ENCODE measurements at regions not wholly inside any gene's neighbourhood (a gene's known extent, or its start where the extent isn't known, plus 50 kb on each side); places are given as distances from the start of the nearest gene placed in this dataset.
A peak's percentile ranks its signal among the peaks of the same experiment; 100 is the strongest.
"Not testable (repeated sequence)": the region's sequence is repeated elsewhere in the genome, so short reads cannot be mapped to it uniquely, and the experiment has no call there.

DNA sequence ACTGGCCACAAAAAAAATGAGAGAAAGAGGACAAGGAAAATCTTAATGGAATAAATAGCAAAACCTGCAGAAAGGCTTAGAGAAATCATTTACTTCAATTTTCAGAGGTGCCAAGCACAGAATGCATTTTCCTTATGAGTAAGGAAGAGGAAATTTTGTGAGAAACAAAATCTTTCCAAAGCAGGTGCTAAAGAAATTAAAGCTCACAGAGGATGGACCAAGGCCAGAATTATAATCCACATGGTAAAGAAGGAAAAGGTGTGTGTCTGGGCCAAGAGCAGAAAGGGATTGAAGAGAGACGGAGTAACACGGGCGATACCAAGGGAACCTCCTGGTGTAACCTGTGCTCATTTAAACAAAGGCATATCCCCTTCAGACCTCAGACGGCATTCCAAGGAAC, 340.0 kb upstream of the NFIA start:
- no peak for DNase-seq (ENCODE audit: low read depth, low spot score)

DNA sequence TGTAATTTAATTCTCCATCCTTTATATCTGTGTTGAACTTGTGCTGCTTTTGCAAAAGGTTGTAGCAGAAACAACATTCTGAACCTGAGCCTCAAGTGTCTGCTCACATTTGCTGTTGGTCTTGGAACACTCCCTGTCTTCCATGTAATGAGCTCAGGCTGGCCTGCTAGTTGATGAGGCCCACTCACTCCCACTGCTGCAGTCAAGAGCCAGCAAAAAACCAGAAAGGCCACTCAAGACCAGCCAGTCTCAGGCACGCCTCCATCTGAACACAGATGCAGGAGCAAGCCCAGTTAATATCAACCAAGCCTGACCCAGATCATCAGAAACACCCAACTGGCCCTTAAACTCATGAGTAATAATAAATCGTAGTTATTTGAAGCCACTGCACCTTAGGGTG, 342.2 kb upstream of the NFIA start:
- DNase-seq (ENCODE audit: low read depth, low spot score), result no peak

- no peak for DNase-seq (ENCODE audit: low read depth, low spot score)
These were observed 342.6 kb upstream of the NFIA start for GRCh38 chr1:60739729-60740128.

DNA sequence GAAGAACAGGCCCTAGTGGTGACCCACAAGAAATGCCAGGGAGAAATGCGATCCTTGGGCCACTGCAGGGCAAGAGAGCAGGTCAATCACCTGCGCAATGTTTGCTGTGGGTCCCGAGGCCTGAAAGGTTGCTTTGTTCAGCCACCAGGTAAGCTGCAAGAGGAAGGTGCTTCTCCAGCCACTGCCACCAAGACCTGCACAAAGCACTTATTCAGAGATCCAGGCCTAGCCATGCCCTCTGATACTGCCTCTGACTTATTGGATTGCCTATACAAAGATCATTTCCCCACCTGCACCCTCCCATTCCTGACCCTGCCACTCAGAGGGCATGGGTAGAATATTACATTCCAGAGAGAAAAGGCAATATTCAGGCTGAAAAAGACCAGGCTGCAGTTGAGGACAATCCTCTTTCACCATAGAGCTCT, 349.4 kb upstream of the NFIA start:
- DNase-seq (ENCODE audit: low read depth, low spot score), result no peak

- no peak for DNase-seq (ENCODE audit: low read depth, low spot score)
These were observed 351.0 kb upstream of the NFIA start for GRCh38 chr1:60731321-60731720.

GRCh38 chr1:60727552-60727951, 354.8 kb upstream of the NFIA start:
- peak; percentile 5 for DNase-seq (ENCODE audit: low read depth, low spot score)

- no peak for DNase-seq (ENCODE audit: low read depth, low spot score)
These were observed 365.9 kb upstream of the NFIA start for GRCh38 chr1:60716472-60716871.

DNA sequence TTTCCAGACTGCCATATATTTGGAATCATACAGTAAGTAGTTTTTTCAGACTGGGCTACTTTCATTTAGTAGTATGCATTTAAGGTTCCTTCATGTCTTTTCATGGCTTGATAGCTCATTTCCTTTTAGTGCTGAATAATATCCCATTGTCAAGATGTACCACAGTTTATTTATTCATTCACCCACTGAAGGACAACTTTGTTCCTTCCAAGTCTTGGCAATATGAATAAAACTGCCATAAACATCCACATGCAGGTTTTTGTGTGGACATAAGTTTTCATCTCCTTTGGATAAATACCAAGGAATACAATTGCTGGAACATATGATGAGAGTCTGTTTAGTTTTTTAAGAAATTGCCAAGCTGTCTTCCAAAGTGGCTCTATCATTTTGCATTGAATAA, 366.4 kb upstream of the NFIA start:
- DNase-seq (ENCODE audit: low read depth, low spot score), result no peak

DNA sequence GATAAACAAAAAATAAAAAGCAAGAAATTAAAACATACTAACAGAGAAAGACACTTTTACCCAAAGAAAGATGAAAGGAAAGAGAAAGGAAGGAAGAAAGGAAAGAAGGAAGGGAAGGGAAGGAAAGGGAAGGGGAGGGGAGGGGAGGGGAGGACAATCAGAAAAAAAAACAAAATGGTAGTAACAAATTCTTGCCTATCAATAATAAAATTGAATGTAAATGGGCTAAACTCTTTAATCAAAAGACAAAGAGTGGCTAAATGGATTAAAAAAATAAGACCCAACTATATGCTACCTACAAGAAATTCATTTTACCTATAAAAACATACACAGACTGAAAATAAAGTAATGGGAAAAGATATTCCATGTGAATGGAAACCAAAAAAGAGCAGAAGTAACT, 372.9 kb upstream of the NFIA start:
- DNase-seq (ENCODE audit: low read depth, low spot score), result no peak

DNA sequence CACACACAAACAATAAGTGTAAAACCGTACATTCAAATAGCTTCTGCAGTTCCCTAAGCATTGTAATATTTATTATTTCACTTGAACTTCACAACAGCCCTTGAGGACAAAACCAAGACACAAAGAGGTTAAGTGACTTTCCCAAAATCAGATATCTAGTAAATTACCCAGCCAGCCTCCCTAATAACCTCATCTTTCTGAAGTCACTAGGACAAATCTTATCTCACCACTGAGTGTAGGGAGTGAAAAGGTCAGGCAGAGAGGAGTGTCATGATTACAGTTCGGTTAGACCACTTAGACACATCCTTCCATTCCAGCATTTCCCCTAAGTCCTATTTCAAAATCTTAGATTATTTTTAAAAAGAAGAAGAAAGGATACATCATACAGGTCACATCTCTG, 377.3 kb upstream of the NFIA start:
- DNase-seq (ENCODE audit: low read depth, low spot score), result no peak

GRCh38 chr1:60703155-60703554, 379.2 kb upstream of the NFIA start:
- no peak for DNase-seq (ENCODE audit: low read depth, low spot score)

DNA sequence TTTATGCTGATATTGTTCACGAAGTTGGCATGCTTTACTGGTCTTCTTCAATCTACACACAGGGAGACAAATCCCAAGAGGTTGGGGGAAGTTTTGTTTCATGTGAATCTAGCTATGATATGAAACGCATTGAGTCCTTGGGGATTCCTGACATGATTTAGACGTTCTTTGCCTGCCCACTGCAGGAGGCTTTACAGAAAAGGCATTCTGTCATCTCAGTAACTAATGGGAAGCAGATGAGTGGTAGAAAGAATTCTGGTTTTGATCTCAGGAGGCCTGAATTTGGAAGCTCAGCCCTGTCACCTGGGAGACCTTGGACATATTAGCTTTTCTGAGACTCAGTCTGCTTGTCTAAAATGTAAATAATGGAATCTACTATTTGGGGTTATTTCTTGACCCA, 383.0 kb upstream of the NFIA start:
- DNase-seq (ENCODE audit: low read depth, low spot score), result no peak

DNA sequence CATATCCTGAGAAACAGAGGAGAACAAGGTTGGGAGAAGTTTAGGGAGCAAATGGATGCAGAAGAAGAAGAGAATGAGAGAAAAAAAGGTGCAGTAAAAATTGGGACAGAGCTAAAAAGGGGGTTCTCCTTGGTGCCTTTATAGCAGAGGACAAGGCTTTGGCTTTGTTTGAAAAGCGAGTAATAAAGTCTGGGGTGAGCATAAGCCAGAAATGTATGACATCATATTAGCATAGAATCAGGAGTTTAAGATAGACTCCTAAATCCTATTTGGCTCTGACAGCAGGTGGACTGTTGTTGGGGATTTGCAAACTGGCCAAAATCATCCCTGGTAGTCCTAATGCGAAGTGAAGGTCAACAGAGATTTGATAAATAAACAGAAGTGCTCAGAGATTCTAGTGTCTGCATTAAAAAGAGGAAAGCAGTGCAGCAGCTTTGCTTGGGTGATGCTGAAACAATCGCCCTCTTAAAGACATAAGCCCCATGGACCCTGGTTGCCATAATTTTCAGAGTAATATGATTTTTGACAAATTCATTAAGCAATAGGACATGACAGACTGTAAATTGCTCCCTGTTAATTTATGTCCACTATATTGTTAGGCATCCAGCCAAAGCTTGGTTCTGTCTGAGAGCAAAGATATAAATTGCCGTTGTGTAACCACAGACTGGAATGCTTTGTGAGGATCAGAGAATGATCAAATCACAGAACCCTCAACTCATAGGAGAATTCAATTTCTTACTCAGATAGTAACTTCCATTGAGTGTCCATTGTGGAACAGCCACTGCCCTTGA, 385.0 kb upstream of the NFIA start:
- peak; percentile 23 for DNase-seq (ENCODE audit: low read depth, low spot score)

- DNase-seq (ENCODE audit: low read depth, low spot score), result no peak
These were observed 385.8 kb upstream of the NFIA start for GRCh38 chr1:60696512-60696911.

DNA sequence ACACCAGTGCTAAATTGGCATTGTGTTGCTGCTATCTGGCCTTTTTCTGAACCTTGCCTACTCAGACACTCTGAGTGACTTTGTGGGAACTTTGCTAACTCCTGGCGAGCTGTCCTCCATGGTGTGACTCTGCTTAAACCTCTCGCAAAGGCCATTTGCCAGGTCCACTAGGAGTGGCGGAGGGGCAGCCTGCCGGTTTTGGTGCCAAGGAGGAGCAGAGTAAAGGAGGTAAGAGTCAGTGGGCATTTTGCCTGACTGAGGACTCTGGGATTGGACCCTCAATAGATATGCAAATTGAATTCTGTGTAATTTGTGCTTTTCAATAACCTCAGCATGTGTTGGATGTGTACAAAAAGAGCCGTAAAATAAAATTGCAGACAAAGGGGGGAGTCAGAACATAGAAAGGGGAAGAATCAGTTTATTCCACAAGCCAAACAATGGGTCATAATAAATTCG, 386.6 kb upstream of the NFIA start:
- no peak for DNase-seq (ENCODE audit: low read depth, low spot score)

DNA sequence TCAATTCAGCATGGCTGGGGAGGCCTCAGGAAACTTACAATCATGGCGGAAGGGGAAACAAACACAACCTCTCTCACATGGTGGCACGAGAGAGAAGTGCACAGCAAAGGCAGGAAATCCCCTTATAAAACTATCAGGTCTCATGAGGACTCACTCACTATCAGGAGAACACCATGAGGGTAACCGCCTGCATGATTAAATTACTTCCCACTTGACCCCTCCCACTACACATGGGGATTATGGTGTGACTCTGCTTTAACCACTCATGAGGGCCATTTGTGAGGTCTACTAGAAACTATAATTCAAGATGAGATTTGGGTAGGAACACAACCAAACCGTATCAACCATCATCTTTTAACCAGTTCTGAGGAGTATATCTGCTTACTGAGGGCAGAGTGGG, 387.4 kb upstream of the NFIA start:
- DNase-seq (ENCODE audit: low read depth, low spot score), result no peak

DNA sequence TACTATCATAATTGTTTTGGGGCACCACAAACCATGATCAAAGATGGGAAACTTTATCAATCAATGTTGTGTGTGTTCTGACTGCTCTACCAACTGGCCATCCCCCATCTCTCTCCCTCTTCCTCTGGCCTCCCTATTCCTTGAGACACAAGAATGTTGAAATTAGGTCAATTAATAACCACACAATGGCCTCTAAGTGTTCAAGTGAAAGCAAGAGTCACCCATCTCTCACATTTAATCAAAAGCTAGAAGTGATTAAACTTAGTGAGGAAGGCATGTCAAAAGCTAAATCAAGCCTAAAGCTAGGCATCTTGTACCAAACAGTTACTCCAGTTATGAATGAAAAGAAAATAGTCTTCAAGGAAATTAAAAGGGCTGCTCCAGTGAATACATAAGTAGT, 390.3 kb upstream of the NFIA start:
- DNase-seq (ENCODE audit: low read depth, low spot score), result no peak

- DNase-seq (ENCODE audit: low read depth, low spot score), result not testable (repeated sequence)
These were observed 394.1 kb upstream of the NFIA start for GRCh38 chr1:60688221-60688620.

DNA sequence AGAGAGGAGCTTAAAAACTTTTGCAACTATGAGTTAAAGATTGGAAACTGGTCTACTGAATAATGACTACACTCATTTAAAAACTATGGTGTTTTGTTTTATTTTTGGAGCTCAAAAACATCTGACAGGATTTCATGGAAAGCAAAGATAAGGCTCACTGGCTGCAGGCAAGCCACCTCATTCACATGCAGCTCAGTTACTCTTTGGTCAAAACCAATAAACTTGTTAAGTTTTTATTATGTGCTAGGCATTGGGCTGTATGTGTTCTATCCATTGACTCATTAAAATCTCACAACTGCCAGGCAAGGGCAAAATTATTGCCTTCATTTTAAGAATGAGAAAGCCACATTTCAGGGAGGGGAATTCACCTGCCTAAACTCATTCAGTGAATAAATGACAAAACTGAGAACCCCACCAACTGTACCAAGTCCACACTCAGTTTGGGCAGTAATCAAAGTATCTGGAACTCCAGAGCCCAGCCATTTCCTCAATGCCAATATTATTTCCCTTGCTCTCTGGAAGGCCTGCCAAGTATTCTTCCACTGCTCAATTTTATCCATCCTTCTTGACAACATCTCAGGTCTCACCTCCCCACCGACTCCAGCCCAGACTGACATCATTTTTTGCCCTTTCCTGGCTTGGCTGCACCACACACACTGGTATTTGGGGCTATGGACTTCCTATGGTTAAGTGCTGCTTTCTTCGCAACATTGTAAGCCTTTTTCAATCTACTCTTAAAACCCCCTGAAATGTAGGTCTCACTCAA, 401.1 kb upstream of the NFIA start:
- DNase-seq (ENCODE audit: low read depth, low spot score), result no peak

GRCh38 chr1:60679524-60680375, 402.6 kb upstream of the NFIA start:
- DNase-seq (ENCODE audit: low read depth, low spot score), result no peak

GRCh38 chr1:60678802-60679201, 403.6 kb upstream of the NFIA start:
- no peak for DNase-seq (ENCODE audit: low read depth, low spot score)

GRCh38 chr1:60678391-60678790, 404.0 kb upstream of the NFIA start:
- DNase-seq (ENCODE audit: low read depth, low spot score), result no peak

All from astrocyte of the hippocampus (primary cell).